Neutrophil (primary cell): ENCODE measurements at regions not wholly inside any gene's neighbourhood (a gene's known extent, or its start where the extent isn't known, plus 50 kb on each side); places are given as distances from the start of the nearest gene placed in this dataset.

Experiments
- H3K27ac ChIP-seq: fragments of 200-600 bp; sonication (generic); 2 replicates; pipeline ENCODE4 v1.5.1; 2016; ENCODE audit warnings: mild to moderate bottlenecking, moderate library complexity
- H3K27me3 ChIP-seq: fragments of 200-600 bp; sonication (generic); 2 replicates; pipeline ENCODE4 v1.6.0; 2016; ENCODE audit warnings: mild to moderate bottlenecking
- H3K36me3 ChIP-seq: fragments of 200-600 bp; sonication (generic); 2 replicates; pipeline ENCODE4 v1.5.1; 2017
- H3K4me1 ChIP-seq, 2 experiments: fragments of 200-600 bp in 1 of 2; sonication (generic) in 1 of 2; 1 replicate in 1 of 2; 2 replicates in 1 of 2; pipeline versions ENCODE4 v1.5.1 to v1.6.1; 2013 to 2016; ENCODE audit warnings: low read depth in 1 of 2, low read length in 1 of 2, mild to moderate bottlenecking in 1 of 2, moderate library complexity in 1 of 2; ENCODE audit not compliant: control insufficient read depth in 1 of 2, insufficient read depth in 1 of 2
- H3K4me3 ChIP-seq, 2 experiments: fragments of 200-600 bp in 1 of 2; sonication (generic) in 1 of 2; 1 replicate in 1 of 2; 2 replicates in 1 of 2; pipeline ENCODE4 v1.5.1; 2013 to 2016; ENCODE audit warnings: low read depth in 1 of 2, low read length in 1 of 2, mild to moderate bottlenecking in 1 of 2, moderate library complexity in 1 of 2
- H3K9me3 ChIP-seq: fragments of 200-600 bp; sonication (generic); 2 replicates; pipeline ENCODE4 v1.5.1; 2016
- CTCF ChIP-seq: fragments of 200-600 bp; sonication (generic); IDR thresholded peaks from 2 replicates; pipeline ENCODE4 v1.5.1; 2016; ENCODE audit warnings: antibody characterized with exemption

GRCh38 chr3:152613851-152614250 is 221.1 kb upstream of the P2RY1 start:
- H3K9me3 ChIP-seq: no peaks in the 10 kb centered on the region
- no peaks in the 10 kb centered on the region for H3K36me3 ChIP-seq
- no peaks in the 10 kb centered on the region for H3K27me3 ChIP-seq
- no peak overlapping the region for H3K27ac ChIP-seq
- no peak overlapping the region for H3K4me3 ChIP-seq
- TF ChIP-seq CTCF: no peak
- H3K4me1 ChIP-seq: no peaks in the 10 kb centered on the region

DNA sequence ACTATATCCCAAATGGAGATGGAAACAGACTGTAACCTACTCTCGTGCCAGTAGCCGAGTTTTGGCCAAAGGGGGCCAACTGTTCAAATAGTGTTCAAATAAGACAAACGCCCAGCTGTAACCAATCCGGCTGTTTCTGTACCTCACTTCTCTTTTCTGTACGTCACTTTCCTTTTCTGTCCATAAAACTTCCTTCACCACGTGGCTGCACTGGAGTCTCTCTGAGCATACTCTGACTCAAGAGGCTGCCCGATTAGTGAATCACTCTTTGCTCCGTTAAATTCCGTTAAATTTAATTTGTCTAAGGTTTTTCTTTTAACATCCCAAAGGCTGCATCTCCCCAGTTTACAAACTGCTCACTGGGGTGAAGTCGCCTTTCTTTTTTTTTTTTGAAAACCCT is 219.2 kb upstream of the P2RY1 start:
- Histone ChIP-seq H3K27me3 (no peaks in the 10 kb centered on the region), H3K9me3 (no peaks in the 10 kb centered on the region), H3K36me3 (no peaks in the 10 kb centered on the region), H3K27ac (no peak overlapping the region), H3K4me1 (no peaks in the 10 kb centered on the region), H3K4me3 (no peak overlapping the region)
- TF ChIP-seq CTCF: no peak

GRCh38 chr3:152617609-152618008 is 217.3 kb upstream of the P2RY1 start:
- H3K4me1 ChIP-seq: no peaks in the 10 kb centered on the region
- no peak overlapping the region for H3K27ac ChIP-seq
- H3K27me3 ChIP-seq: peaks cover under 1% of the 10 kb centered on the region
- no peak overlapping the region for H3K4me3 ChIP-seq
- no peaks in the 10 kb centered on the region for H3K36me3 ChIP-seq
- no peak for TF ChIP-seq CTCF
- no peaks in the 10 kb centered on the region for H3K9me3 ChIP-seq

- Histone ChIP-seq H3K4me1 (no peaks in the 10 kb centered on the region), H3K9me3 (no peaks in the 10 kb centered on the region), H3K36me3 (no peaks in the 10 kb centered on the region), H3K4me3 (no peak overlapping the region), H3K27ac (no peak overlapping the region), H3K27me3 (peaks cover 10% of the 10 kb centered on the region)
- TF ChIP-seq CTCF: no peak
These were observed 216.4 kb upstream of the P2RY1 start for GRCh38 chr3:152618529-152618928.

GRCh38 chr3:152619691-152620090 is 215.2 kb upstream of the P2RY1 start:
- no peak for TF ChIP-seq CTCF
- H3K27me3 ChIP-seq: peaks cover 10% of the 10 kb centered on the region
- H3K36me3 ChIP-seq: no peaks in the 10 kb centered on the region
- H3K4me3 ChIP-seq: no peak overlapping the region
- H3K27ac ChIP-seq: no peak overlapping the region
- H3K9me3 ChIP-seq: no peaks in the 10 kb centered on the region
- H3K4me1 ChIP-seq: no peaks in the 10 kb centered on the region

DNA sequence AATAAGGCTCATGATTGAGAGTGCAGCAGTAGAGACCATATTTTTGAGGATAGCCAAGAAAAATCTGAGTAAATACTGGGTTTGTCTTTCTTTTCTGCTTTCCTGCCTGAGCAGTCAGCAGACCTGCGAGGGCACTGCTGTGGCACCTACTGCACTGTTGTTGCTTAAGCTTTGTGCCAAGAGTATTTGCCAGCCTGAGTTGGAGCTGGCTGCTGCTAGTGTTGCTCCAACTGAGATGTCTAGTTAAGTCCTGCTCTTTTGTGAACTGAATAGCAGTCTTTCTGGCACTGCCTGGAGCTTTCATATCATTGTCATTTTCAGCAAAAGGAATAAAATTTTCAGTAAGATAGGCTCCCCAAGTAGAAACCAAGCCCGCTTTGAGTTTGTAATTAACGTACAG is 214.5 kb upstream of the P2RY1 start:
- no peak for TF ChIP-seq CTCF
- Histone ChIP-seq H3K4me3 (no peak overlapping the region), H3K4me1 (no peaks in the 10 kb centered on the region), H3K27ac (no peak overlapping the region), H3K27me3 (peaks cover 10% of the 10 kb centered on the region), H3K36me3 (no peaks in the 10 kb centered on the region), H3K9me3 (no peaks in the 10 kb centered on the region)
